HUES6 (cell line): ENCODE measurements at regions not wholly inside any gene's neighbourhood (a gene's known extent, or its start where the extent isn't known, plus 50 kb on each side); places are given as distances from the start of the nearest gene placed in this dataset.

Source experiments
- H3K27ac ChIP-seq: 2 replicates; pipeline ENCODE4 v1.7.0; 2013; ENCODE audit warnings: low read depth, mild to moderate bottlenecking, low read length, inconsistent platforms
- H3K27me3 ChIP-seq: 2 replicates; pipeline ENCODE4 v1.6.1; 2013; ENCODE audit warnings: low read length; ENCODE audit not compliant: control insufficient read depth, insufficient read depth
- H3K36me3 ChIP-seq: 2 replicates; pipeline ENCODE4 v1.6.1; 2013; ENCODE audit warnings: low read length; ENCODE audit not compliant: control insufficient read depth, insufficient read depth
- H3K4me1 ChIP-seq: 2 replicates; pipeline ENCODE4 v1.6.1; 2013; ENCODE audit warnings: low read length; ENCODE audit not compliant: control insufficient read depth, insufficient read depth
- H3K4me3 ChIP-seq: 2 replicates; pipeline ENCODE4 v1.5.1; 2013; ENCODE audit warnings: low read depth, low read length
- H3K9ac ChIP-seq: one replicate; pipeline ENCODE4 v1.6.1; 2013; ENCODE audit warnings: mild to moderate bottlenecking, low read length
- H3K9me3 ChIP-seq: 2 replicates; pipeline ENCODE4 v1.6.1; 2013; ENCODE audit warnings: low read depth, low read length; ENCODE audit not compliant: control insufficient read depth, insufficient read depth

- no peaks in the 10 kb centered on the region for H3K9me3 ChIP-seq
- H3K27me3 ChIP-seq = no peaks in the 10 kb centered on the region
- H3K4me3 ChIP-seq = no peak overlapping the region
- H3K36me3 ChIP-seq = no peaks in the 10 kb centered on the region
- H3K4me1 ChIP-seq = no peaks in the 10 kb centered on the region; the same call in 1 of the 2 replicates
- no peak overlapping the region for H3K9ac ChIP-seq
- H3K27ac ChIP-seq = no peak overlapping the region
Observed at GRCh38 chr6:25053875-25054371, 118.2 kb upstream of the RIPOR2 start.

- Histone ChIP-seq H3K4me1 (no peaks in the 10 kb centered on the region; the same call in 1 of the 2 replicates), H3K27me3 (no peaks in the 10 kb centered on the region), H3K27ac (no peak overlapping the region), H3K4me3 (no peak overlapping the region), H3K9ac (no peak overlapping the region), H3K9me3 (no peaks in the 10 kb centered on the region), H3K36me3 (no peaks in the 10 kb centered on the region)
Observed at GRCh38 chr6:25054469-25054868, 118.7 kb upstream of the RIPOR2 start.

- H3K36me3 ChIP-seq = no peaks in the 10 kb centered on the region
- H3K27me3 ChIP-seq = no peaks in the 10 kb centered on the region
- H3K27ac ChIP-seq = no peak overlapping the region
- peaks cover 7% of the 10 kb centered on the region; the same call in 1 of the 2 replicates for H3K9me3 ChIP-seq
- no peak overlapping the region for H3K9ac ChIP-seq
- H3K4me3 ChIP-seq = no peak overlapping the region
- H3K4me1 ChIP-seq = peaks cover 1% of the 10 kb centered on the region
Observed at GRCh38 chr6:25056130-25056529, 120.4 kb upstream of the RIPOR2 start.

- H3K9ac ChIP-seq = no peak overlapping the region
- H3K4me1 ChIP-seq = peaks cover 13% of the 10 kb centered on the region
- H3K9me3 ChIP-seq = peaks cover 7% of the 10 kb centered on the region; the same call in 1 of the 2 replicates
- no peaks in the 10 kb centered on the region for H3K36me3 ChIP-seq
- no peak overlapping the region for H3K4me3 ChIP-seq
- H3K27me3 ChIP-seq = no peaks in the 10 kb centered on the region
- no peak overlapping the region for H3K27ac ChIP-seq
Observed at GRCh38 chr6:25057111-25057905, 121.5 kb upstream of the RIPOR2 start.

GRCh38 chr6:25058441-25058840, 122.7 kb upstream of the RIPOR2 start:
- H3K27ac ChIP-seq = no peak overlapping the region
- peaks cover 7% of the 10 kb centered on the region; the same call in 1 of the 2 replicates for H3K9me3 ChIP-seq
- H3K9ac ChIP-seq = no peak overlapping the region
- H3K27me3 ChIP-seq = no peaks in the 10 kb centered on the region
- peaks cover 13% of the 10 kb centered on the region for H3K4me1 ChIP-seq
- no peaks in the 10 kb centered on the region for H3K36me3 ChIP-seq
- H3K4me3 ChIP-seq = no peak overlapping the region

GRCh38 chr6:25058941-25059340, 123.2 kb upstream of the RIPOR2 start:
- no peak overlapping the region for H3K4me3 ChIP-seq
- peaks cover 13% of the 10 kb centered on the region for H3K4me1 ChIP-seq
- no peak overlapping the region for H3K9ac ChIP-seq
- H3K27me3 ChIP-seq = no peaks in the 10 kb centered on the region
- no peak overlapping the region for H3K27ac ChIP-seq
- H3K9me3 ChIP-seq = peaks cover 7% of the 10 kb centered on the region; the same call in 1 of the 2 replicates
- no peaks in the 10 kb centered on the region for H3K36me3 ChIP-seq

GRCh38 chr6:25060522-25060921, 124.8 kb upstream of the RIPOR2 start:
- H3K9ac ChIP-seq = no peak overlapping the region
- no peaks in the 10 kb centered on the region for H3K27me3 ChIP-seq
- H3K27ac ChIP-seq = no peak overlapping the region
- H3K9me3 ChIP-seq = peaks cover 7% of the 10 kb centered on the region; the same call in 1 of the 2 replicates
- H3K4me3 ChIP-seq = no peak overlapping the region
- no peaks in the 10 kb centered on the region for H3K36me3 ChIP-seq
- H3K4me1 ChIP-seq = peaks cover 13% of the 10 kb centered on the region

GRCh38 chr6:25061289-25061936, 125.7 kb upstream of the RIPOR2 start:
- Histone ChIP-seq H3K9ac (no peak overlapping the region), H3K36me3 (no peaks in the 10 kb centered on the region), H3K27me3 (no peaks in the 10 kb centered on the region), H3K4me1 (peaks cover 13% of the 10 kb centered on the region), H3K9me3 (peaks cover 7% of the 10 kb centered on the region; the same call in 1 of the 2 replicates), H3K27ac (no peak overlapping the region), H3K4me3 (no peak overlapping the region)

- H3K27ac ChIP-seq = no peak overlapping the region
- no peak overlapping the region for H3K9ac ChIP-seq
- peaks cover 13% of the 10 kb centered on the region for H3K4me1 ChIP-seq
Observed at GRCh38 chr6:25062070-25062811, 126.5 kb upstream of the RIPOR2 start.

GRCh38 chr6:25064006-25064405, 128.2 kb upstream of the RIPOR2 start:
- Histone ChIP-seq H3K9ac (no peak overlapping the region), H3K9me3 (peaks cover 7% of the 10 kb centered on the region; the same call in 1 of the 2 replicates), H3K36me3 (no peaks in the 10 kb centered on the region), H3K27ac (no peak overlapping the region), H3K4me3 (no peak overlapping the region), H3K4me1 (peaks cover 13% of the 10 kb centered on the region), H3K27me3 (no peaks in the 10 kb centered on the region)

More at GRCh38 chr6:25062070-25062811, 126.5 kb upstream of the RIPOR2 start:
- Histone ChIP-seq H3K36me3 (no peaks in the 10 kb centered on the region), H3K9me3 (peaks cover 7% of the 10 kb centered on the region; the same call in 1 of the 2 replicates), H3K4me3 (no peak overlapping the region), H3K27me3 (no peaks in the 10 kb centered on the region)
